ENCODE measurements at regions not wholly inside any gene's neighbourhood (a gene's known extent, or its start where the extent isn't known, plus 50 kb on each side); places are given as distances from the start of the nearest gene placed in this dataset.

DNA sequence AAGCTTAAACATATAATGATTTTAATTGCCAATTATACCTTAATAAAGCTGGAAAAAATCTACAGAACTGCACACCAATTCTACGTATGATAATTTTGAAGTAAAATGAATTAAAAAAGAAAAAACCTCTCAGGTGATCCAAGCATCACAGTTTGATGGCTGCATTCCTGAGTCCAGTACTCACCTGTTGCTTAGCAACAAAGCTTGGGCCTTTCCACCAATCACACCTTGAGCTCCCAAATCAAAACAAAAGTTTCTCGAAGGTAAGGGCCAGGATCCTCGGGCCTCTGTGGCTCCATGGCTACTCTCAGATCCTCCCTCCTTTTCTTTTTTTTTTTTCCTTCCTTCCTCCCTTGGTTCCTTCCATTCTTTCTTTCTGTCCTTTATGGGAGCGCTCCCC, 137.2 kb upstream of the PCBD1 start:
- DNase-seq = no peak

GRCh38 chr10:71028066-71028465, 139.7 kb upstream of the PCBD1 start:
- no peak for DNase-seq

GRCh38 chr10:71029411-71029892, 141.1 kb upstream of the PCBD1 start:
- DNase-seq = no peak

GRCh38 chr10:71029907-71030306, 141.5 kb upstream of the PCBD1 start:
- DNase-seq = no peak

DNA sequence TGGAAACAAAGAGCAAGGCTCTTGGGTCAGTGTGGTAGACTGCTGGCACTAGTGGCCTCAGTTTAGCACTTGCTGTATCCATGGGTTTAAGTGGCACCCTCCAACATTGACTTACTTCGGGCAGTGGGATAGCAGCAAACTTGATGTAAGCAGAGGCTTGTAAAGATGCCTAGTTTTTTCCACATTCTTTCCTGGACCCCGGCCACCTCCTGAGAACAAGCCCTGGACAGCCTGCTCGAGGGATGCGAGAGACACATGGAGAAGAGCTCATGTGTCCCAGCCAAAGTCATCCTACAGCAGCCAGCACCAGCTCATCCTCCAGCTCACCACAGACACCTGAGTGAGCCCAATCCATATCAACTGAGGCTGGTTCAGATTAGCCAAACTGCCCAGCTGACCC, 142.7 kb upstream of the PCBD1 start:
- no peak for DNase-seq

DNA sequence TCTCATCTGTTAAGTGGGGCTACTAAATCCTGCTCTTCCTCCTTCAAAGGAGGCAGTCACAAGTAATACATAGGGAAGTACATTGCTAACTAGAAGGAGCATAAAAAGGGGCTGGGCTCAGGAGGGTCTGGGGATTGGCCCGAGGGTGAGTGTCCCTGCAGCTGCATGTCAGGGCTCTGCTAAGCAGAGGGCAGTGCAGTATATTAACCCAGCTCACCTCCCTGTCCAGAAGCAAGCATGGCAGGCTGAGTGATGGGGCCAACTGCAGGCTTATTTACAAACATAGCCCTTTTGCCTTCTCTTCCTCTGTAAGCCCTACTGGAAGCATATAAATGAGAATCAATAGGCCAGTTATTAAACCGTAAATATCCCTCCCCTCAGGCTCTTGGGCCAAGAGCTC, 143.2 kb upstream of the PCBD1 start:
- DNase-seq = no peak

GRCh38 chr10:71032887-71033286, 144.5 kb upstream of the PCBD1 start:
- no peak for DNase-seq

GRCh38 chr10:71033396-71033980, 145.1 kb upstream of the PCBD1 start:
- no peak for DNase-seq

- no peak for DNase-seq
Observed at GRCh38 chr10:71035511-71036296, 147.3 kb upstream of the PCBD1 start.

DNA sequence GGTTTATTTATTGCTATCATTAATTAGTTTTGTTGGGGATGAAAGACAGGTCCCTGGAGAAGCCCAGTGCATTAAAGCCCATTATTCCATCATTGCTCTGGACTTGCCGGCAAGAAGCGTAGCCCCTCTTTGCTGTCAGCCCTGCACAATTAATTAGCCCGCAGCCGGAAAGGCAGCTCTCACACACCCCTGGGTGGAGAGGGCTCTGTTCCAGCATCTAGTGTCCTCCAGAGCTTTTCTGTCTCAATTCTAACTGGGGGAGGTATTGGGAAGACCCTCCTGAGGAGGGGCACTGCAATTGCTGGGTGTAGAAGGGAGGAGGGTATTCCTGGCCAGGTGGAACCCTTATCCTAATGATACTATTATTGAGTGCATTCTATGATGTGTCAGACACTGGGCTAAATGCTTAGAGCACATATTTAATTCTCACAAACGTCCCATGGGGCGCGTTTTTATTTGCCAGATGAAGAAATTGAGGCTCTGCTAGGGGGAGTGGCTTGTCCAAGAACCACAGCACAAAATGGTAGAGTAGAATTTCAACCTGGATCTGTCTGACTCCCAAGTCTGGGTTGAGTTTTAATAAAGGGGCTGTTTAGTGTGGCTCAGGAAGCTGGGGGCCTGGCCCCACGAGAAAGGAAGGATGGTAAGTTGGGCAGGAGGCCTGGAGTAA, 148.1 kb upstream of the PCBD1 start:
- no peak for DNase-seq

DNA sequence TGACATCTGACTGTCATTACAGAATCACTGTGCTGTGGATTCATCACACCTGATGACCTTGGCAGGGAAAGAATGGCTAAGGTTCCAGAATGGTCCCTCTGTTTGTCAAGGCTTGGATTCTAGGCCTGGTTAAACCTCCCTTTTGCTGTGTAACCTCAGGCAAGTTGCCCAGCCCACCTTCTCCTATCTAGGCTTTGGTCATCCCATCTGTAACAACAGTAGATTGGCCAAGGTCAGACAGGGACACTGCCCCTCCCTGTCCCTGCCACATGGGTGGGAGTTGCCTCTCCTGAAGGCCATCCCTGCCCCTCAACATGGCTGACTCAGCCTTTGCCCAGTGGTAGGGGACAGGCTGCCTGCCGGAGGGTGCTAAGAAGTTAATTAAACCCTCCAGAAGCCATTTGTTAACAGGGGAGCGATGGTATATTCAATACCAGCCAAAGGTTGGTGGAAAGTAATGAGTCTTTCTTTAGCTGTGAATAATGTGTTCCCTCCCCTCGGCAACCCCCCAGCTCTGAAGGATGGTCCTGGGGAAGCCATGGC, 149.8 kb upstream of the PCBD1 start:
- DNase-seq = no peak

- no peak for DNase-seq
Observed at GRCh38 chr10:71038921-71039320, 150.6 kb upstream of the PCBD1 start.

DNA sequence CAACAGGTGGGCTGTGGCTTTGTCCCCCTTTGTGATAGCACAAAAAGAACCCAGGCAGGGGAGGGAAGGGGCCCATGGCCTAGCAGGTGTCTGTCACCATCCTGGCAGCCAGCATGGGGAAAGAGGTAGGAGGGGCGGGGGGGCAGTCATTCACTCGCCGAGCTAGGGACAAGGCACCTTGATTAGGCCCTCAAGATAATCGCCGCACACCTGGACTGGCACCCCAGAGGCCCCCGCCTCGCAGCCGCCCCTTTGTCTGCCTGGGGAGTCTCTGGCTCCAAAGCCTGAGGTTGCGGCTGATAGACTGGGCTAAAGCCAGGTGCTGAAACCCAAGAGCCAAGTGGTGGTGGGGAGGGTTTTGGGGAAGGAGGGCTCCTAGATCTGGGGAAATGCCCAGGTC, 151.2 kb upstream of the PCBD1 start:
- DNase-seq = peak; percentile 48 to 76

GRCh38 chr10:71040343-71040742, 152.0 kb upstream of the PCBD1 start:
- DNase-seq = peak; percentile 35 to 37

DNA sequence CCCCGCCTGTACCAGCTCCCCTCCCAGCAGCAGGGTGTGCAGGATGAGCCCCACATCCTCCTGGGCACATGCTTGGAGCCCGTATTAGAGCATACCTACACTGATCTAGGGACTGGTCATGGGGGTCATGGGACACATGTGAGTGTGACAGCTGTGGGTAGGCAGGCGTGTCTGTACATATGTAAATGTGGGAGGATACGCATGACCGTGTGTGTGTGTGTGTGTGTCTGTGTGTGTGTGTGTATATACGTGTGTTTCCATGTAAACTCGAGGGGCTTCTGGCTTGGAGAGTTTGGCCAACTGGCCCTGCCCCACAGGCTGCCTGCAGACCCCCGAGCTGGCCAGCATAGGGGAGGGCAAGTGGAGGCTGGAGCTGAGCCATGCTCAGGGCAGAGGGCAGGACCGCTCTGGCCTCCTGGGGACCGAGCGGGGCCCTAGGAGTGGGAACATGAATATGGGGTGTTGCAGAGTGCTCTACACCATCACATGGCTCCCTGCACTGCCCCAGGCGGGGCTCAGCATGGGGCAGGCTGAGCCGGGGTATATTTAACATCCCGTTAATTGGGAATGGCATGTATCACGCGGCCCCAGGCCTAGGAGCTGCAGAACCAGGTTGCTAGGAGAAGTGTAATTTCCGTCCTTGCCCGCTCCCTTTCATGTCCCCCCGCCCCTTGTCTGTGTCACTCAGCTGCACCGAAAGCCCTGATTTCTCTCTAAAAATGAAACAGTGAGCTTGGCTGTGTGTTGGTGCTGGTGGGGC, 152.7 kb upstream of the PCBD1 start:
- peak; percentile 54 to 70 for DNase-seq

- DNase-seq = no peak
Observed at GRCh38 chr10:71042216-71042615, 153.9 kb upstream of the PCBD1 start.

DNA sequence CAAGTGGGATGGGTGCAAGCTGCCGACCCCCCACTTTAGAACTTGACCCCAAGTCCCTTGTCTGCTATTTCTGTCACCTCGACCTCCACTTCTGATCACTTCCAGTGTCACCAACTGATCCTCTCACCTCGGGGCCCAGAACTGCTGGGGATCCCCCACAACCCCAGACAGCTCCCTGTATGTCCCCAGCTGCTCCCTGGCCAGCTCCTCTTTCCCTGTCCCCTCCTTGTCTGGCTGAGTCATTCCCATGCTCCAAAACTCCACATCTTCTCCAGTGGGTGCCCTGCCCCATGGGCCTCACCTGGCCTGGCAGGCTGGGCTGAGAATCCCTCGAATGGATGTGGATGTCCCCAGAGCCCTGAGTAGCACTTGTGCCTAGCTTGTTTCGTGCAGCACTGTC, 154.3 kb upstream of the PCBD1 start:
- no peak for DNase-seq

DNA sequence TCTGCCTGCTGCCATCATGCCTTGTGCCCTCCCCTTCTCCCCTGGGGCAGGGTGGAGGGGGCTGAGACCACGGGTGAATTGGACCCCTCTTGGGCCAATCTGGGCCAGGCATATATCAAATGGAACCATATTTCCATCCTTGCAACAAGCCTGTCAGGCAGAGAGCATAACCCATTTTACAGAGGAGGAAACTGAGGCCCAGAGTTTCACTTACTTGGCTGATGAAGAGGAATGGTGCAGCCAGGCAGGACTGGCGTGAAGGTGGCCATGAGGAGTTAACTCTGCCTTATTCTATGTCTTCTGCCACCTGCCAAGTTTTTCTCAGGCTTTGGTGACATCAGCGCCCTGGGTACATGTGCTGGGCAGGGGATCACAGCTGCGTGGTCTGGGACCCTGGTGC, 155.5 kb upstream of the PCBD1 start:
- no peak for DNase-seq

DNA sequence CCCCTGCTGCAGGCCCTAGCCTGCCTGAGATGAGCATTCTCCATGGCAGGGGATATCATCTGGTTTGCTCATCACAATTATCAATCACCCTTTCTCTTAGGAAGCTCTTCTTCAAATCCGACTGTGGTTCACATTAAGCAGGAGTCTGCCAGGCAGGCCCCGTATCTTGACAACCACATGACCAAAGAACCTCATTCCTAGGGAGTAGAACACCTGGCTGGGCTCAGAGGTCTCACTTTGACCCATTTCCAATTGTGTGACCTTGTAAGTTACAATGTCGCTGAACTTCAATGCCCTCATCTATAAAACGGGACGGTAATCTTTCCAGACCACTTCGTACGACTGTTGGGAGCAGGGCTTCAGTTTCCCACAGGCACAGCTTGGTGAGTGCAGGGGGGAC, 156.4 kb upstream of the PCBD1 start:
- DNase-seq = no peak

DNA sequence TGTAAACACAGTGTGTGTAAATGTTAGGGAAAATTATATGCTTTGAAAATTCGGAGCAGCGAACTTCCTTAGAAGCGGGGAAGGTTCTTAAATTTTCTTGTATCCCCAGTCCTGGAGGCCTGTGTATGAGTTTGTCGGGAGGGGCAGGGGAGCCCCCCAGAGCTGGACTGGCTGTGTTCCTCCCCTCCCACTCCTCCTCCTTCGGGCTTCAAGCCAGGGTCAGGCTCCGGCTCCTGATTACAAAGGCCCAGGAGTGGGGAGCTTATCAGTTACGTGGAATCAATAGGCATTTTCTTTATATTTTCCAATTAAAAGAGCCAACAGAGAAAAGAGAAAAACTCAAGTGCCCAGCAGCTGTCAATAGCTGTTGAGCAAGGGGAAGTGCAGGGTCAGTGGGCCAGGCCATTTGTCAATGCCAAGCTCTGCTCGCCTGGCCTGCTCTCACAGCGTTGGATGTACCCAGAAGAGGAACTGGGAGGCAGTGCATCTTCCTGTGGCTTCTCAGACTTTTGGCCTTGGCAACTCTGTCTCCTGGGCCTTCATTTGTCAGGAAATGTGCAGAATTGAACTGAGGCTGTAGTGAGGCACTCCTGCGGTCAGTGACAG, 156.9 kb upstream of the PCBD1 start:
- DNase-seq = no peak

DNA sequence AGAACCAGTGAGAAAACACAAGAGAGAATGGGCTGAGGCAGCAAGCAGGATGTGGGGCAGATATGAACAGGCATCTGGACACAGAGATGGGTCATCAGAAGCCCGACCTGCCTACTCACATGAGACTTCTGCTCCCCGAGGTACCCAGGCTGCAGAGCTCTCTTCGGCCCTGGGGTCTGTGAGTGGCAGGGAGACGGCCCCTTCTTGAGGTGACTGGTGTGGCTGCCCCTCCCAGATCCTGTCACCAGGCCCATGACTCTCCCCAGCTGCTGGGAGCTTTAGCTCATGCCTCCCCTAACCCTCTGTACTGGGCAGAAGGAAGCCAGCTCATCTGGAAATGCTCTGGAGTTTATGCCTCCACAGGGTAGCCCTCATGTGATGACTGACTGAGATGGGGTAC, 157.6 kb upstream of the PCBD1 start:
- DNase-seq = no peak

DNA sequence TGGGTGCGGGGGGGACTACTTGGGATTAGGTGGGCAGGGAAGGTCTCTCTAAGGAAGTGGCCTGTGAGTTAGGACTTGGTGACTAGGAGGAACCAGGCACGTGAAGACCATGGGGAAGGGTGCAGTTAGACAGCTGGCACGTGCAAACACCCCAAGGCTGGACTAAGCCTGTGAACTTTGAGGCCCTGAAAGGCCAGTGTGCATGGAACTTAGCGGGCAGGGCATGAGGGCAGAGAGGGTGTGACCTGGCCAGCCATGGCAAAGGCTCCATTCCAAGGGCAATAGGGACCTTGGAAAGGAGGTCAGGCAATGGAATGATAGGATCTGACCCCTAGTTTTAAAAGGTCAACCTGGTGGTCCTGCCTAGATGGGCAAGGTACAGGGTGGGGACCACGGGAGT, 158.4 kb upstream of the PCBD1 start:
- DNase-seq = no peak

All from NCI-H2081 (cell line).